Spleen (tissue), 3 donors: ENCODE measurements at regions not wholly inside any gene's neighbourhood (a gene's known extent, or its start where the extent isn't known, plus 50 kb on each side); places are given as distances from the start of the nearest gene placed in this dataset.

Experiments
- POLR2A ChIP-seq, 3 donors: fragments of 450-650 bp; IDR thresholded peaks; one replicate each; pipeline ENCODE4 v1.5.1; 2017; ENCODE audit warnings: antibody characterized with exemption in 3 of 3, mild to moderate bottlenecking in 1 of 3
- POLR2AphosphoS5 ChIP-seq, 3 donors: sonication (generic); formaldehyde crosslinking; IDR thresholded peaks; one replicate each; pipeline ENCODE4 v1.5.1; 2017; ENCODE audit warnings: antibody characterized with exemption in 3 of 3

DNA sequence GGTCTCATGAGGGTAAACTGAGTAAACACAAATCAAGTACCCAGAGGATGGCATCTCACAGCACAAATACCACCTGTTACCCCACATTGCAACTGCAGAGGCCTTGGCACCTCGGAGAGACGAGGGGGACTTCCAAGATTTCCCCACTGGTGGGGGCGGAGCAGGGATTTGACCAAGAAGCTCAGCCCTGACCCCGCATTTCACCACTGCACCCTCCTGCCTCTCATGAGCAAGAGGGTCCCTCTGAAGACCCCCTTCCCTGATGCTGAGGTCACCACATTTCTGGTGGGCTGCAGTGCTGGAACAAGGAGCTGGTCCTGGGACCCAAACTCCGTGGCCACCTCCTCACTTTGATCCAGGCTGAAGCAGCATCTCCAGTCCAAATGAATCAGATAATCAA, 342.4 kb downstream of the NPHP4 start:
- TF ChIP-seq POLR2AphosphoS5 (IDR thresholded peaks at IDR 0.05): no peak
- TF ChIP-seq POLR2A (IDR thresholded peaks at IDR 0.05): no peak
